ENCODE measurements at regions not wholly inside any gene's neighbourhood (a gene's known extent, or its start where the extent isn't known, plus 50 kb on each side); places are given as distances from the start of the nearest gene placed in this dataset.

DNA sequence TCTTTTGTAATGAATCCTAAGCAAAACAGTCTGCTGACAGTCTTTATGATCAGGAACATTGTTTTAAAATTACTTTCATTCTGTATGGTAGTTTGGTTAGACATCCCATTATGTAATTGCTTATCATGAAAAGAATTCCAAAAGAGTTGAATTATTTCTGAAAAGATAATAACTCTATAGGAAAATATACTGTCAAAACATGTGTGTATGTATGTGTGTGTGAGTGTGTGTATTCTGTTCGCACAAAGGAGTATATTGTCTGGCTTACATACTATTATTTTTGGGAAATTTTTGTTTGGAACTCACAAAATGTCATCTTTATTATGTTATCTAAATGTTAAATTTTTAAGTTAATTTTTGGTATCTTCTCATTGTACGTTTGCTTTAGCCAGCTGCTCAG is 1075.9 kb downstream of the ZPLD1 start:
- H3K36me3 Mint-ChIP-seq (ENCODE audit: unreplicated experiment): no peaks in the 10 kb centered on the region
- no peaks in the 10 kb centered on the region for H3K4me1 Mint-ChIP-seq (ENCODE audit: unreplicated experiment)
- H3K4me3 Mint-ChIP-seq (ENCODE audit: unreplicated experiment): no peak overlapping the region
- peaks cover 9% of the 10 kb centered on the region for H3K27me3 Mint-ChIP-seq (ENCODE audit: unreplicated experiment)
- peaks cover 7% of the 10 kb centered on the region for H3K9me3 Mint-ChIP-seq (ENCODE audit: unreplicated experiment)
- TF ChIP-seq, protein P1, sequence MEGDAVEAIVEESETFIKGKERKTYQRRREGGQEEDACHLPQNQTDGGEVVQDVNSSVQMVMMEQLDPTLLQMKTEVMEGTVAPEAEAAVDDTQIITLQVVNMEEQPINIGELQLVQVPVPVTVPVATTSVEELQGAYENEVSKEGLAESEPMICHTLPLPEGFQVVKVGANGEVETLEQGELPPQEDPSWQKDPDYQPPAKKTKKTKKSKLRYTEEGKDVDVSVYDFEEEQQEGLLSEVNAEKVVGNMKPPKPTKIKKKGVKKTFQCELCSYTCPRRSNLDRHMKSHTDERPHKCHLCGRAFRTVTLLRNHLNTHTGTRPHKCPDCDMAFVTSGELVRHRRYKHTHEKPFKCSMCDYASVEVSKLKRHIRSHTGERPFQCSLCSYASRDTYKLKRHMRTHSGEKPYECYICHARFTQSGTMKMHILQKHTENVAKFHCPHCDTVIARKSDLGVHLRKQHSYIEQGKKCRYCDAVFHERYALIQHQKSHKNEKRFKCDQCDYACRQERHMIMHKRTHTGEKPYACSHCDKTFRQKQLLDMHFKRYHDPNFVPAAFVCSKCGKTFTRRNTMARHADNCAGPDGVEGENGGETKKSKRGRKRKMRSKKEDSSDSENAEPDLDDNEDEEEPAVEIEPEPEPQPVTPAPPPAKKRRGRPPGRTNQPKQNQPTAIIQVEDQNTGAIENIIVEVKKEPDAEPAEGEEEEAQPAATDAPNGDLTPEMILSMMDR (IDR thresholded peaks at IDR 0.05): no peak
- no peak overlapping the region for H3K27ac Mint-ChIP-seq (ENCODE audit: unreplicated experiment)
- DNase-seq (ENCODE audit: extremely low spot score, unreplicated experiment): no peak

DNA sequence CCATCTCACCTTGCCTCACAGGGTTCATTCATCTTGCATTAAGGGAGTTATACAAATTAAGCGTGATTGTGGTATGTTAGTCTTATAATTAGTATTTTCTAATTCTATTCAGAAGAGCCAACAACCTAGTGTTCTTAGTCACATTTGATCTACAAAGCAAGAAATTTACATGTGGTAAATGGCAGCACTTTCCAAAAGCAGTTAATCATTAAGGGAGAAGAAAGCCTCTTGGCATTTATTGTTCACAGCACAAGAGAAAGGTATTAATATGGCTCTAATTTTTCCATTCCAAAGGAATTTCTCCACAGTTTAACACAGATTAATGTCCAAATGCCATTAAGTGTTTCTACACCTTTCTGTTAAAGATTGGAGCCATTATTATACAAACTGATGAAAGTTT is 1077.1 kb downstream of the ZPLD1 start:
- no peaks in the 10 kb centered on the region for H3K9me3 Mint-ChIP-seq (ENCODE audit: unreplicated experiment)
- no peak overlapping the region for H3K27ac Mint-ChIP-seq (ENCODE audit: unreplicated experiment)
- no peak for DNase-seq (ENCODE audit: extremely low spot score, unreplicated experiment)

DNA sequence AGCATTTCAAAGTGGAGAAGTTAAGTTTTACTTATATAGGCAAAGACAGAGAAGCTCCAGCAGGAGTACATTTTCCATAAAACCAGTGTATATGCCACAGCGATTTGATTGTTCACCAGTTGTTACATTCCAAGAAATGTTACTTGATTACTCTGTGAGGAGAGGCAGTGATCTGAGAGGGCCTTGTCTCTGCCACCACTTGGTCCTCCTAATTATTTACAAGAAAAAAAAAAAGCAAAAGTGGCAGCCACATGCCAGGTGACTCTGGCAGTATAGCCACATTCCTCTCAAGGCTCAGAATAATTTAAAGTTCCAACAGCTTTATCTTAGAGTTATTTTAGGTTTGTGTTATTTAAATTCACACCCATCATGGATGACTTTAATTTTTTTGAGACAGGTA is 1077.8 kb downstream of the ZPLD1 start:
- DNase-seq (ENCODE audit: extremely low spot score, unreplicated experiment): no peak
- Mint-ChIP-seq H3K4me3 (ENCODE audit: unreplicated experiment) (no peak overlapping the region), H3K36me3 (ENCODE audit: unreplicated experiment) (no peaks in the 10 kb centered on the region), H3K9me3 (ENCODE audit: unreplicated experiment) (peaks cover 4% of the 10 kb centered on the region), H3K4me1 (ENCODE audit: unreplicated experiment) (no peaks in the 10 kb centered on the region), H3K27ac (ENCODE audit: unreplicated experiment) (no peak overlapping the region), H3K27me3 (ENCODE audit: unreplicated experiment) (peaks cover 9% of the 10 kb centered on the region)
- TF ChIP-seq, protein P1 (IDR thresholded peaks at IDR 0.05): no peak

More for the DNA sequence above, 1077.1 kb downstream of the ZPLD1 start:
- Mint-ChIP-seq H3K4me3 (ENCODE audit: unreplicated experiment) (no peak overlapping the region), H3K4me1 (ENCODE audit: unreplicated experiment) (no peaks in the 10 kb centered on the region), H3K27me3 (ENCODE audit: unreplicated experiment) (peaks cover 9% of the 10 kb centered on the region), H3K36me3 (ENCODE audit: unreplicated experiment) (no peaks in the 10 kb centered on the region)
- TF ChIP-seq, protein P1 (IDR thresholded peaks at IDR 0.05): no peak

DNA sequence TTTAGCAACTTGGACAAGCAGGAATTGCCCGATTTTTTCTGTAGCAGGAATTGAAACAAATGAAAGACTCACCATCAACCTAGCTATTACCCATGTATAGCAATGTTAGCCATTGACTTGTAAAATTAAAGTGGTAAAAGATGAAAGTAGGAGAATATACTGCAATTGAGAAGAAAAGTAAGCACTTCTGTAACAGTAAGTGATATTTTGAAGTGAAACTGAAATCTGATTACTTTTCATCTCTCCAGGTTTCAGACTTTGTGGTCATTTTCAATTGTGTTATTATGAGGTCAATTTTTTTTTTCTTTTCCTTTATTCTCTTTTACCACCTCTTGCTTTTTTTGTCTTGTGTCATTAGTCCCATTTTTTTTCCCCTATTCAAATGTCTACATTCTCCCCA is 1078.2 kb downstream of the ZPLD1 start:
- TF ChIP-seq, protein P1 (IDR thresholded peaks at IDR 0.05): no peak
- H3K9me3 Mint-ChIP-seq (ENCODE audit: unreplicated experiment): peaks cover 4% of the 10 kb centered on the region
- no peak for DNase-seq (ENCODE audit: extremely low spot score, unreplicated experiment)
- H3K36me3 Mint-ChIP-seq (ENCODE audit: unreplicated experiment): no peaks in the 10 kb centered on the region
- no peaks in the 10 kb centered on the region for H3K4me1 Mint-ChIP-seq (ENCODE audit: unreplicated experiment)
- no peak overlapping the region for H3K27ac Mint-ChIP-seq (ENCODE audit: unreplicated experiment)
- H3K27me3 Mint-ChIP-seq (ENCODE audit: unreplicated experiment): peaks cover 9% of the 10 kb centered on the region
- H3K4me3 Mint-ChIP-seq (ENCODE audit: unreplicated experiment): no peak overlapping the region

- no peak overlapping the region for H3K4me3 Mint-ChIP-seq (ENCODE audit: unreplicated experiment)
- DNase-seq (ENCODE audit: extremely low spot score, unreplicated experiment): no peak
- no peak overlapping the region for H3K27ac Mint-ChIP-seq (ENCODE audit: unreplicated experiment)
- H3K27me3 Mint-ChIP-seq (ENCODE audit: unreplicated experiment): peaks cover 10% of the 10 kb centered on the region
- TF ChIP-seq, protein P1 (IDR thresholded peaks at IDR 0.05): no peak
- peaks cover 10% of the 10 kb centered on the region for H3K9me3 Mint-ChIP-seq (ENCODE audit: unreplicated experiment)
- H3K4me1 Mint-ChIP-seq (ENCODE audit: unreplicated experiment): no peaks in the 10 kb centered on the region
- no peaks in the 10 kb centered on the region for H3K36me3 Mint-ChIP-seq (ENCODE audit: unreplicated experiment)
Observed at GRCh38 chr3:103515116-103515515, 1080.3 kb downstream of the ZPLD1 start.
